OCI-LY7 (cell line): ENCODE measurements at regions not wholly inside any gene's neighbourhood (a gene's known extent, or its start where the extent isn't known, plus 50 kb on each side); places are given as distances from the start of the nearest gene placed in this dataset.

ENCODE experiments used
- BruUV-seq: library from RNA; stranded (reverse); fragments of 400-500 nt; replicated peaks from 2 replicates; lab custom pipeline; 2021; lab: Mats Ljungman, UMichigan
- CTCF ChIA-PET: fragments of 300-600 bp; sonication (Branson Sonifier 250); formaldehyde crosslinking; loops from one replicate; lab custom pipeline; 2022; ENCODE audit warnings: antibody characterized with exemption; ENCODE audit not compliant: unreplicated experiment; lab: Charles Lee
- POLR2A ChIA-PET: fragments of 300-600 bp; sonication (Branson Sonifier 250); formaldehyde crosslinking; loops from one replicate; lab custom pipeline; 2022; ENCODE audit warnings: antibody characterized with exemption; lab: Charles Lee
- DNase-seq: peaks from one replicate; pipeline ENCODE4 v3.0.0-alpha.2; 2015; ENCODE audit warnings: low spot score
- H2AFZ ChIP-seq: fragments of 200-600 bp; sonication (generic), shearing (Covaris generic); 2 replicates; pipeline ENCODE4 v1.6.1; 2014; ENCODE audit warnings: mild to moderate bottlenecking, antibody characterized with exemption, low read length, moderate library complexity
- H3K27ac ChIP-seq: fragments of 200-600 bp; sonication (generic); 2 replicates; pipeline ENCODE4 v1.5.1; 2014; ENCODE audit warnings: mixed run types, low read depth, mild to moderate bottlenecking, moderate library complexity, low read length, inconsistent platforms; ENCODE audit not compliant: poor library complexity, severe bottlenecking
- H3K36me3 ChIP-seq: fragments of 200-600 bp; sonication (generic); 2 replicates; pipeline ENCODE4 v1.6.1; 2014; ENCODE audit warnings: mild to moderate bottlenecking, antibody characterized with exemption, low read length, moderate library complexity, mixed read lengths; ENCODE audit not compliant: insufficient read depth
- H3K4me1 ChIP-seq: fragments of 200-600 bp; sonication (generic); 2 replicates; pipeline ENCODE4 v1.5.1; 2014; ENCODE audit warnings: mild to moderate bottlenecking, low read length; ENCODE audit not compliant: insufficient read depth, poor library complexity, severe bottlenecking
- H3K4me2 ChIP-seq: fragments of 200-600 bp; sonication (generic); 2 replicates; pipeline ENCODE4 v1.6.1; 2014; ENCODE audit warnings: mild to moderate bottlenecking, low read length
- H3K4me3 ChIP-seq: fragments of 200-600 bp; sonication (generic); 2 replicates; pipeline ENCODE4 v1.5.1; 2014; ENCODE audit warnings: mild to moderate bottlenecking, low read depth, low read length; ENCODE audit not compliant: poor library complexity, severe bottlenecking
- H3K79me2 ChIP-seq: fragments of 200-600 bp; sonication (generic); 2 replicates; pipeline ENCODE4 v1.6.1; 2016; ENCODE audit warnings: low read depth, mild to moderate bottlenecking, low read length, moderate library complexity, mixed read lengths; ENCODE audit not compliant: insufficient read depth
- H3K9me2 ChIP-seq: fragments of 200-600 bp; sonication (generic); 2 replicates; pipeline ENCODE4 v1.6.1; 2016; ENCODE audit warnings: mild to moderate bottlenecking, low read length, mixed read lengths; ENCODE audit not compliant: insufficient read depth
- H3K9me3 ChIP-seq: fragments of 200-600 bp; sonication (generic); 2 replicates; pipeline ENCODE4 v1.6.1; 2014; ENCODE audit warnings: mild to moderate bottlenecking, mixed run types, low read length, mixed read lengths
- H4K20me1 ChIP-seq: fragments of 200-600 bp; sonication (generic); 2 replicates; pipeline ENCODE4 v1.6.1; 2014; ENCODE audit warnings: mild to moderate bottlenecking, antibody characterized with exemption, low read length, moderate library complexity, mixed read lengths; ENCODE audit not compliant: insufficient read depth
- CTCF ChIP-seq: fragments of 200-600 bp; sonication (generic); conservative IDR thresholded peaks from 2 replicates; pipeline ENCODE4 v1.5.1; 2014; ENCODE audit warnings: mild to moderate bottlenecking, antibody characterized with exemption, low read length, moderate library complexity, mixed read lengths
- EZH2phosphoT487 ChIP-seq: fragments of 200-600 bp; sonication (generic); IDR thresholded peaks from 2 replicates; pipeline ENCODE4 v1.6.1; 2018; ENCODE audit warnings: low read depth, borderline replicate concordance, mild to moderate bottlenecking, mixed run types, antibody characterized with exemption, low read length, moderate library complexity, mixed read lengths
- intact Hi-C: fragments of 100-400 bp; cut with micrococcal nuclease; formaldehyde crosslinking; loops from one replicate; pipeline ENCODE4 v1.10.0; 2022; ENCODE audit not compliant: unreplicated experiment

- no peak overlapping the region for H2AFZ ChIP-seq
- no peak overlapping the region for H3K27ac ChIP-seq
- intact Hi-C loops, result no loop called here
- TF ChIP-seq CTCF, result no peak
- no peak for TF ChIP-seq EZH2phosphoT487
- ChIA-PET CTCF (no interaction called here), POLR2A (interaction anchor here (0.7 to 0.8 kb wide), 2 partner anchors 31 to 561 kb away, joined by 3 to 4 read pairs; no protein-coding TSS in a partner anchor)
- no peaks in the 10 kb centered on the region for H3K79me2 ChIP-seq
- H3K4me3 ChIP-seq, result no peak overlapping the region
- no peaks in the 10 kb centered on the region for H3K9me3 ChIP-seq
- no peak for DNase-seq
- no peaks in the 10 kb centered on the region for H3K36me3 ChIP-seq
- no peak overlapping the region for H3K4me2 ChIP-seq
- no peaks in the 10 kb centered on the region for H3K9me2 ChIP-seq
- BruUV-seq, result no TSS peak
- no peaks in the 10 kb centered on the region for H4K20me1 ChIP-seq
- H3K4me1 ChIP-seq, result no peaks in the 10 kb centered on the region
These were observed 392.5 kb downstream of the IRS1 start for GRCh38 chr2:226407135-226407534.

GRCh38 chr2:226405465-226405864 is 394.2 kb downstream of the IRS1 start:
- Histone ChIP-seq H3K36me3 (no peaks in the 10 kb centered on the region), H3K4me3 (no peak overlapping the region), H4K20me1 (no peaks in the 10 kb centered on the region), H3K79me2 (no peaks in the 10 kb centered on the region), H3K4me1 (no peaks in the 10 kb centered on the region), H3K9me2 (no peaks in the 10 kb centered on the region), H3K9me3 (no peaks in the 10 kb centered on the region), H3K4me2 (no peak overlapping the region), H3K27ac (no peak overlapping the region), H2AFZ (no peak overlapping the region)
- no TSS peak for BruUV-seq
- no peak for DNase-seq
- intact Hi-C loops, result no loop called here
- ChIA-PET CTCF (no interaction called here), POLR2A (no interaction called here)
- no peak for TF ChIP-seq CTCF
- no peak for TF ChIP-seq EZH2phosphoT487

- H3K36me3 ChIP-seq, result no peaks in the 10 kb centered on the region
- no peaks in the 10 kb centered on the region for H4K20me1 ChIP-seq
- H3K9me2 ChIP-seq, result no peaks in the 10 kb centered on the region
- H3K9me3 ChIP-seq, result no peaks in the 10 kb centered on the region
- BruUV-seq, result no TSS peak
- intact Hi-C loops, result no loop called here
- no peak for TF ChIP-seq CTCF
- TF ChIP-seq EZH2phosphoT487, result no peak
- no peaks in the 10 kb centered on the region for H3K4me1 ChIP-seq
- H3K27ac ChIP-seq, result no peak overlapping the region
- H3K4me3 ChIP-seq, result no peak overlapping the region
- no peak overlapping the region for H3K4me2 ChIP-seq
- ChIA-PET CTCF (no interaction called here), POLR2A (interaction anchor here (0.7 kb wide), 1 partner anchor 74 kb away, joined by 3 read pairs; no protein-coding TSS in a partner anchor)
- no peaks in the 10 kb centered on the region for H3K79me2 ChIP-seq
- no peak for DNase-seq
- no peak overlapping the region for H2AFZ ChIP-seq
These were observed 396.3 kb downstream of the IRS1 start for GRCh38 chr2:226403369-226403768.
